SIG-M5 treated with dmso at 0.1 percent for 504 hours (cell line): ENCODE measurements at regions not wholly inside any gene's neighbourhood (a gene's known extent, or its start where the extent isn't known, plus 50 kb on each side); places are given as distances from the start of the nearest gene placed in this dataset.
"Not testable (repeated sequence)": the region's sequence is repeated elsewhere in the genome, so short reads cannot be mapped to it uniquely, and the experiment has no call there.

Experiments
- DNase-seq: peaks from one replicate; lab custom pipeline; 2025; ENCODE audit not compliant: unreplicated experiment; lab: John Stamatoyannopoulos, UW

GRCh38 chr11:33974804-33975203 is 76.7 kb upstream of the CAPRIN1 start:
- DNase-seq: no peak

GRCh38 chr11:33971530-33971929 is 79.7 kb upstream of the LMO2 start:
- not testable (repeated sequence) for DNase-seq

- peak; percentile 63 for DNase-seq
Observed at GRCh38 chr11:33970984-33971466, 79.1 kb upstream of the LMO2 start.

- DNase-seq: no peak
Observed at GRCh38 chr11:33967451-33967850, 75.6 kb upstream of the LMO2 start.

GRCh38 chr11:33965032-33965431 is 73.2 kb upstream of the LMO2 start:
- no peak for DNase-seq

- no peak for DNase-seq
Observed at GRCh38 chr11:33959855-33960400, 68.1 kb upstream of the LMO2 start.

- DNase-seq: no peak
Observed at GRCh38 chr11:33957304-33957917, 65.5 kb upstream of the LMO2 start.

GRCh38 chr11:33956611-33957010 is 64.7 kb upstream of the LMO2 start:
- DNase-seq: no peak

- no peak for DNase-seq
Observed at GRCh38 chr11:33953289-33953688, 61.4 kb upstream of the LMO2 start.

GRCh38 chr11:33952805-33953204 is 60.9 kb upstream of the LMO2 start:
- no peak for DNase-seq

- DNase-seq: no peak
Observed at GRCh38 chr11:33949252-33949913, 57.5 kb upstream of the LMO2 start.

- no peak for DNase-seq
Observed at GRCh38 chr11:33948494-33948893, 56.6 kb upstream of the LMO2 start.

GRCh38 chr11:33947918-33948317 is 56.0 kb upstream of the LMO2 start:
- not testable (repeated sequence) for DNase-seq

- no peak for DNase-seq
Observed at GRCh38 chr11:33946930-33947329, 55.1 kb upstream of the LMO2 start.

- DNase-seq: no peak
Observed at GRCh38 chr11:33945481-33946268, 53.8 kb upstream of the LMO2 start.

GRCh38 chr11:33944693-33945424 is 53.0 kb upstream of the LMO2 start:
- no peak for DNase-seq

GRCh38 chr11:33944345-33944692 is 52.4 kb upstream of the LMO2 start:
- no peak for DNase-seq

- DNase-seq: no peak
Observed at GRCh38 chr11:33942954-33943353, 51.1 kb upstream of the LMO2 start.

- DNase-seq: peak; percentile 12
Observed at GRCh38 chr11:33941637-33942160, 49.8 kb upstream of the LMO2 start.
